Trophoblast cell (in vitro differentiated cells and primary cell): ENCODE measurements at regions not wholly inside any gene's neighbourhood (a gene's known extent, or its start where the extent isn't known, plus 50 kb on each side); places are given as distances from the start of the nearest gene placed in this dataset.
A peak's percentile ranks its signal among the peaks of the same experiment; 100 is the strongest.

ENCODE experiments used
- DNase-seq, 2 donors: peaks; one replicate each; pipeline ENCODE4 v3.0.0-alpha.2; 2016
- H2AFZ ChIP-seq: 2 replicates; pipeline ENCODE4 v1.6.1; 2013; ENCODE audit warnings: low read length, moderate library complexity, mild to moderate bottlenecking; ENCODE audit not compliant: insufficient read depth, poor library complexity
- H2AK5ac ChIP-seq: 2 replicates; pipeline ENCODE4 v1.6.1; 2013; ENCODE audit warnings: mild to moderate bottlenecking, low read length
- H2BK120ac ChIP-seq: 2 replicates; pipeline ENCODE4 v1.6.1; 2013; ENCODE audit warnings: low read length, mild to moderate bottlenecking, moderate library complexity; ENCODE audit not compliant: insufficient read depth, poor library complexity
- H2BK12ac ChIP-seq: 2 replicates; pipeline ENCODE4 v1.6.1; 2013; ENCODE audit warnings: mild to moderate bottlenecking, low read length, moderate library complexity
- H2BK5ac ChIP-seq: 2 replicates; pipeline ENCODE4 v1.6.1; 2013; ENCODE audit warnings: low read length, low read depth, moderate library complexity, mild to moderate bottlenecking; ENCODE audit not compliant: poor library complexity
- H3K14ac ChIP-seq: 2 replicates; pipeline ENCODE4 v1.6.1; 2013; ENCODE audit warnings: mild to moderate bottlenecking, low read length
- H3K18ac ChIP-seq: 2 replicates; pipeline ENCODE4 v1.6.1; 2013; ENCODE audit warnings: mild to moderate bottlenecking, low read length
- H3K23ac ChIP-seq: 2 replicates; pipeline ENCODE4 v1.6.1; 2013; ENCODE audit warnings: low read length
- H3K27ac ChIP-seq: 2 replicates; pipeline ENCODE4 v1.5.1; 2013; ENCODE audit warnings: low read depth, mild to moderate bottlenecking, inconsistent platforms, low read length, moderate library complexity
- H3K27me3 ChIP-seq: 2 replicates; pipeline ENCODE4 v1.6.1; 2013; ENCODE audit warnings: inconsistent platforms, mild to moderate bottlenecking, low read length, moderate library complexity; ENCODE audit not compliant: insufficient read depth
- H3K36me3 ChIP-seq, 2 experiments: 1 replicate in 1 of 2; 2 replicates in 1 of 2; pipeline ENCODE4 v1.6.1; 2013; ENCODE audit warnings: low read length in 2 of 2, mild to moderate bottlenecking in 2 of 2, moderate library complexity in 1 of 2; ENCODE audit not compliant: insufficient read depth in 2 of 2, control insufficient read depth in 1 of 2
- H3K4ac ChIP-seq: 2 replicates; pipeline ENCODE4 v1.6.1; 2013; ENCODE audit warnings: low read depth, mild to moderate bottlenecking, low read length, moderate library complexity
- H3K4me1 ChIP-seq, 2 experiments: 1 replicate in 1 of 2; 2 replicates in 1 of 2; pipeline ENCODE4 v1.6.1; 2013; ENCODE audit warnings: low read length in 2 of 2, mild to moderate bottlenecking in 2 of 2, moderate library complexity in 1 of 2; ENCODE audit not compliant: insufficient read depth in 2 of 2, control insufficient read depth in 1 of 2
- H3K4me2 ChIP-seq: 2 replicates; pipeline ENCODE4 v1.6.1; 2013; ENCODE audit warnings: inconsistent platforms, mild to moderate bottlenecking, low read length, moderate library complexity
- H3K4me3 ChIP-seq: 2 replicates; pipeline ENCODE4 v1.5.1; 2013; ENCODE audit warnings: mild to moderate bottlenecking, low read depth, low read length, inconsistent platforms
- H3K79me1 ChIP-seq: one replicate; pipeline ENCODE4 v1.6.1; 2013; ENCODE audit warnings: low read length
- H3K79me2 ChIP-seq: 2 replicates; pipeline ENCODE4 v1.6.1; 2013; ENCODE audit warnings: low read length, mild to moderate bottlenecking; ENCODE audit not compliant: control insufficient read depth, insufficient read depth, poor library complexity
- H3K9ac ChIP-seq: 2 replicates; pipeline ENCODE4 v1.6.1; 2013; ENCODE audit warnings: mild to moderate bottlenecking, low read length
- H3K9me3 ChIP-seq: 2 replicates; pipeline ENCODE4 v1.6.1; 2013; ENCODE audit warnings: low read depth, mild to moderate bottlenecking, control low read depth, inconsistent platforms, low read length; ENCODE audit not compliant: insufficient read depth
- H4K12ac ChIP-seq: 2 replicates; pipeline ENCODE4 v1.6.1; 2013; ENCODE audit warnings: low read depth, mild to moderate bottlenecking, low read length, moderate library complexity
- H4K8ac ChIP-seq: 2 replicates; pipeline ENCODE4 v1.6.1; 2013; ENCODE audit warnings: low read depth, mild to moderate bottlenecking, low read length, moderate library complexity
- H4K91ac ChIP-seq: one replicate; pipeline ENCODE4 v1.6.1; 2013; ENCODE audit warnings: low read depth, mild to moderate bottlenecking, low read length, moderate library complexity
- WGBS: extraction: QIAGEN DNeasy Blood & Tissue Kit; methylation state at CpG from one replicate; pipeline ENCODE4 v1.1.7; 2013; ENCODE audit warnings: missing lambda C conversion rate; ENCODE audit not compliant: insufficient read length, insufficient coverage; ENCODE audit errors: extremely low coverage; 5-methylcytosine and 5-hydroxymethylcytosine counted together

- Histone ChIP-seq H3K27me3 (no peaks in the 10 kb centered on the region), H3K4me1 (peaks cover 0 to 3% of the 10 kb centered on the region in 2 experiments), H2BK12ac (no peak overlapping the region), H3K18ac (no peak overlapping the region), H2AK5ac (no peak overlapping the region), H4K91ac (no peak overlapping the region), H3K14ac (no peak overlapping the region), H3K23ac (no peak overlapping the region), H2AFZ (no peak overlapping the region), H4K12ac (no peak overlapping the region), H3K79me1 (no peaks in the 10 kb centered on the region), H3K27ac (no peak overlapping the region), H3K4ac (no peak overlapping the region), H3K4me2 (no peak overlapping the region), H3K36me3 (no peaks in the 10 kb centered on the region), H2BK120ac (no peak overlapping the region), H3K9me3 (no peaks in the 10 kb centered on the region), H3K9ac (no peak overlapping the region), H3K79me2 (no peaks in the 10 kb centered on the region), H3K4me3 (no peak overlapping the region), H2BK5ac (no peak overlapping the region), H4K8ac (no peak overlapping the region)
- no CpG with 5 or more reads among the region's 3 CpGs for WGBS
- peak; percentile 3 to 55 for DNase-seq
Measured at GRCh38 chr11:15852179-15852578, 504.2 kb downstream of the SOX6 start.

GRCh38 chr11:15854245-15854644 is 502.1 kb downstream of the SOX6 start:
- Histone ChIP-seq H3K36me3 (no peaks in the 10 kb centered on the region), H2BK120ac (no peak overlapping the region), H3K4me2 (no peak overlapping the region), H3K9ac (no peak overlapping the region), H3K79me1 (no peaks in the 10 kb centered on the region), H4K91ac (no peak overlapping the region), H3K18ac (no peak overlapping the region), H3K79me2 (no peaks in the 10 kb centered on the region), H3K27me3 (no peaks in the 10 kb centered on the region), H3K14ac (no peak overlapping the region), H2BK5ac (no peak overlapping the region), H3K4ac (no peak overlapping the region), H3K4me3 (no peak overlapping the region), H2AFZ (no peak overlapping the region), H3K4me1 (peaks cover 0 to 3% of the 10 kb centered on the region in 2 experiments), H4K12ac (no peak overlapping the region), H2AK5ac (no peak overlapping the region), H2BK12ac (no peak overlapping the region), H3K9me3 (no peaks in the 10 kb centered on the region), H3K27ac (no peak overlapping the region), H3K23ac (no peak overlapping the region), H4K8ac (no peak overlapping the region)
- no peak for DNase-seq

GRCh38 chr11:15858881-15859280 is 497.5 kb downstream of the SOX6 start:
- no peak overlapping the region for H2BK12ac ChIP-seq
- no peak overlapping the region for H2AFZ ChIP-seq
- no peaks in the 10 kb centered on the region for H3K79me2 ChIP-seq
- H2AK5ac ChIP-seq, result no peak overlapping the region
- H3K4me3 ChIP-seq, result no peak overlapping the region
- WGBS, result no CpG with 5 or more reads among the region's 3 CpGs
- H3K36me3 ChIP-seq, result no peaks in the 10 kb centered on the region
- no peak for DNase-seq
- H2BK120ac ChIP-seq, result no peak overlapping the region
- H3K27me3 ChIP-seq, result no peaks in the 10 kb centered on the region
- no peak overlapping the region for H3K4me2 ChIP-seq
- no peak overlapping the region for H4K12ac ChIP-seq
- no peaks in the 10 kb centered on the region for H3K9me3 ChIP-seq
- H3K14ac ChIP-seq, result no peak overlapping the region
- no peak overlapping the region for H3K23ac ChIP-seq
- H3K9ac ChIP-seq, result no peak overlapping the region
- no peak overlapping the region for H3K4ac ChIP-seq
- no peak overlapping the region for H3K18ac ChIP-seq
- H3K4me1 ChIP-seq, result peaks cover 0 to under 1% of the 10 kb centered on the region in 2 experiments
- H3K27ac ChIP-seq, result no peak overlapping the region
- no peak overlapping the region for H4K91ac ChIP-seq
- H2BK5ac ChIP-seq, result no peak overlapping the region
- H3K79me1 ChIP-seq, result no peaks in the 10 kb centered on the region
- no peak overlapping the region for H4K8ac ChIP-seq

DNA sequence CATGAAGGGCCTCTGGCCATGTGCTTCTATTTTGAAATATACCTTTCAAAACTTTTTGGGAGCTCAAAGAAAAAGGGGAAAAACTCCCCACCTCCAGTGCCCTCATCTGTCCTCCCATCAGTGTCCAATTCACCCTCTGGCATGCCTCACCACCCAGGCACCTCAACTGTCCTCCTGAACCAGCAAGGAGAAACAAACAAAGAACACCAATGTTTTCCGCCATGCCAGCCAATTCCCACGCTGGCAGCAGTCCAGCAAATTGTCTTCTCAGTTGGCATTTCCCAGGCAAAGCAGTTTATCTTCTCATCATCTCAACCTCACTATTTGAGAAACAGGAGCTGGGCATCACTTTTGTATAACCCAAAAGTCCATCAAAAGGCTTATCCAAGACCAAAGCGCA is 496.9 kb downstream of the SOX6 start:
- Histone ChIP-seq H4K8ac (no peak overlapping the region), H3K14ac (no peak overlapping the region), H2BK120ac (no peak overlapping the region), H3K4me2 (no peak overlapping the region), H3K18ac (no peak overlapping the region), H3K4me1 (peaks cover 0 to 3% of the 10 kb centered on the region in 2 experiments), H3K9me3 (no peaks in the 10 kb centered on the region), H2AFZ (no peak overlapping the region), H2BK12ac (no peak overlapping the region), H3K4ac (no peak overlapping the region), H4K12ac (no peak overlapping the region), H3K79me1 (no peaks in the 10 kb centered on the region), H3K27ac (no peak overlapping the region), H4K91ac (no peak overlapping the region), H3K36me3 (no peaks in the 10 kb centered on the region), H3K79me2 (no peaks in the 10 kb centered on the region), H3K23ac (no peak overlapping the region), H3K9ac (no peak overlapping the region), H2AK5ac (no peak overlapping the region), H2BK5ac (no peak overlapping the region), H3K4me3 (no peak overlapping the region), H3K27me3 (no peaks in the 10 kb centered on the region)
- no CpG with 5 or more reads among the region's 3 CpGs for WGBS
- no peak for DNase-seq
